Nephron (organoid): ENCODE measurements at regions not wholly inside any gene's neighbourhood (a gene's known extent, or its start where the extent isn't known, plus 50 kb on each side); places are given as distances from the start of the nearest gene placed in this dataset.

Experiments
- H3K27ac Mint-ChIP-seq, 3 experiments: 2 replicates each; pipeline ENCODE4 v1.8.0; 2020; ENCODE audit warnings: mixed read lengths in 3 of 3, mild to moderate bottlenecking in 2 of 3, moderate library complexity in 1 of 3
- H3K27me3 Mint-ChIP-seq: 2 replicates; pipeline ENCODE4 v1.8.0; 2021; ENCODE audit warnings: low read depth, mild to moderate bottlenecking, moderate library complexity, mixed read lengths
- H3K36me3 Mint-ChIP-seq: 2 replicates; pipeline ENCODE4 v1.8.0; 2020; ENCODE audit warnings: low read depth, mixed read lengths
- H3K4me1 Mint-ChIP-seq: 2 replicates; pipeline ENCODE4 v1.8.0; 2020; ENCODE audit warnings: mixed read lengths
- H3K4me3 Mint-ChIP-seq, 3 experiments: 2 replicates each; pipeline ENCODE4 v1.8.0; 2020; ENCODE audit warnings: mild to moderate bottlenecking in 3 of 3, mixed read lengths in 3 of 3, moderate library complexity in 2 of 3
- H3K9me3 Mint-ChIP-seq: 2 replicates; pipeline ENCODE4 v1.8.0; 2020; ENCODE audit warnings: mixed read lengths
- TF ChIP-seq, protein P1 (sequence below), 3 experiments: fragments of 200-600 bp; sonication (generic); IDR thresholded peaks; one replicate each; pipeline ENCODE4 v1.5.0; 2021; ENCODE audit warnings: antibody characterized with exemption in 3 of 3; ENCODE audit not compliant: unreplicated experiment in 3 of 3

DNA sequence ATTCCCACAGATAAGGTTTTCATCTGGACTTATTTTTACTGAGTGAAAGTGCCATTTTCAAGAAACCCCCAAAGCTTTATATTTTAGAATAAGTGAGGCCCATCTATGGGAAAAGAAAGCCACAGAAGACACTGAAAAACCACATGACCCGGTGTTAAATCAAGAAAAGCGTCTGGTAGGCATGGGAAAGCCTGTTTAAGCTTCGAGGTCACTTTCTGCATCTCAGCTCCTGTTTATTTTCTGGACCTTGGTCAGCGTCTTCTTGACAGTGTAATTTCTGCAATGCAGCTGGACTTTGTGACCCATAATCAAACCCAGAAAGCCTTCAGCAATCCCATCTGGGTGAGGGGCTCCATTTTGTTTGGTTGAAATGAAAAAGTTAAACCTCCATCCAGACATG is 59.6 kb upstream of the NEDD9 start:
- Mint-ChIP-seq H3K27ac (no peak overlapping the region), H3K4me3 (no peak overlapping the region), H3K4me1 (no peaks in the 10 kb centered on the region), H3K36me3 (no peaks in the 10 kb centered on the region), H3K9me3 (peaks cover 9% of the 10 kb centered on the region), H3K27me3 (peaks cover 3% of the 10 kb centered on the region)
- TF ChIP-seq, protein P1, sequence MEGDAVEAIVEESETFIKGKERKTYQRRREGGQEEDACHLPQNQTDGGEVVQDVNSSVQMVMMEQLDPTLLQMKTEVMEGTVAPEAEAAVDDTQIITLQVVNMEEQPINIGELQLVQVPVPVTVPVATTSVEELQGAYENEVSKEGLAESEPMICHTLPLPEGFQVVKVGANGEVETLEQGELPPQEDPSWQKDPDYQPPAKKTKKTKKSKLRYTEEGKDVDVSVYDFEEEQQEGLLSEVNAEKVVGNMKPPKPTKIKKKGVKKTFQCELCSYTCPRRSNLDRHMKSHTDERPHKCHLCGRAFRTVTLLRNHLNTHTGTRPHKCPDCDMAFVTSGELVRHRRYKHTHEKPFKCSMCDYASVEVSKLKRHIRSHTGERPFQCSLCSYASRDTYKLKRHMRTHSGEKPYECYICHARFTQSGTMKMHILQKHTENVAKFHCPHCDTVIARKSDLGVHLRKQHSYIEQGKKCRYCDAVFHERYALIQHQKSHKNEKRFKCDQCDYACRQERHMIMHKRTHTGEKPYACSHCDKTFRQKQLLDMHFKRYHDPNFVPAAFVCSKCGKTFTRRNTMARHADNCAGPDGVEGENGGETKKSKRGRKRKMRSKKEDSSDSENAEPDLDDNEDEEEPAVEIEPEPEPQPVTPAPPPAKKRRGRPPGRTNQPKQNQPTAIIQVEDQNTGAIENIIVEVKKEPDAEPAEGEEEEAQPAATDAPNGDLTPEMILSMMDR (IDR thresholded peaks at IDR 0.05; ENCODE audit: unreplicated experiment in 3 of 3) = no peak

- peaks cover 3% of the 10 kb centered on the region for H3K27me3 Mint-ChIP-seq
- H3K4me3 Mint-ChIP-seq = no peak overlapping the region
- TF ChIP-seq, protein P1 (IDR thresholded peaks at IDR 0.05; ENCODE audit: unreplicated experiment in 3 of 3) = no peak
- no peaks in the 10 kb centered on the region for H3K4me1 Mint-ChIP-seq
- H3K36me3 Mint-ChIP-seq = no peaks in the 10 kb centered on the region
- no peak overlapping the region for H3K27ac Mint-ChIP-seq
- H3K9me3 Mint-ChIP-seq = peaks cover 9% of the 10 kb centered on the region
These were observed 59.1 kb upstream of the NEDD9 start for GRCh38 chr6:11291582-11291981.

DNA sequence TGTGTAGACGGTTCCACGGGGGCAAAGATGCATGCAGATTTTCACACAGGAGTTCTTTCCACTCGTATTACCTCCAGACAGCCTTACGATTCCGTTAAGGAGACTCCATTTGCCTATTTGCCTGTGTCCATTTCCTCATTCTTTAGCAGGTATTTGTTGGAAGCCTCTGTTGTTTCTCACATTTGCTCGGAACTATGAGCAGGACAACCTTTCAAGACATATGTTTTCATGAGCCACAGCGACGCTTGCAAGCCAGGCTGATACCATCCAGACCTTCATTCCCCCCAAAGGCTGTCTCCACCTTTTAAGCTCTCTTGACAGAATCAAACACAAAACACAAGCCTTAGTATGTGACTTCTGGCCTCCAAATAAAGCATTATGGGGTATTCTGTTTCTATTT is 57.6 kb upstream of the NEDD9 start:
- H3K27ac Mint-ChIP-seq = no peak overlapping the region
- peaks cover 3% of the 10 kb centered on the region for H3K27me3 Mint-ChIP-seq
- TF ChIP-seq, protein P1 (IDR thresholded peaks at IDR 0.05; ENCODE audit: unreplicated experiment in 3 of 3) = no peak
- H3K36me3 Mint-ChIP-seq = no peaks in the 10 kb centered on the region
- no peak overlapping the region for H3K4me3 Mint-ChIP-seq
- H3K9me3 Mint-ChIP-seq = peaks cover 2% of the 10 kb centered on the region
- H3K4me1 Mint-ChIP-seq = no peaks in the 10 kb centered on the region

GRCh38 chr6:11288065-11288464 is 55.6 kb upstream of the NEDD9 start:
- Mint-ChIP-seq H3K4me3 (no peak overlapping the region), H3K4me1 (no peaks in the 10 kb centered on the region), H3K27ac (no peak overlapping the region), H3K27me3 (peaks cover 3% of the 10 kb centered on the region), H3K9me3 (no peaks in the 10 kb centered on the region), H3K36me3 (no peaks in the 10 kb centered on the region)
- TF ChIP-seq, protein P1 (IDR thresholded peaks at IDR 0.05; ENCODE audit: unreplicated experiment in 3 of 3) = no peak

- Mint-ChIP-seq H3K4me1 (no peaks in the 10 kb centered on the region), H3K27ac (no peak overlapping the region), H3K4me3 (no peak overlapping the region), H3K27me3 (no peaks in the 10 kb centered on the region), H3K9me3 (no peaks in the 10 kb centered on the region), H3K36me3 (no peaks in the 10 kb centered on the region)
- TF ChIP-seq, protein P1 (IDR thresholded peaks at IDR 0.05; ENCODE audit: unreplicated experiment in 3 of 3) = no peak
These were observed 52.5 kb upstream of the NEDD9 start for GRCh38 chr6:11284996-11285395.

DNA sequence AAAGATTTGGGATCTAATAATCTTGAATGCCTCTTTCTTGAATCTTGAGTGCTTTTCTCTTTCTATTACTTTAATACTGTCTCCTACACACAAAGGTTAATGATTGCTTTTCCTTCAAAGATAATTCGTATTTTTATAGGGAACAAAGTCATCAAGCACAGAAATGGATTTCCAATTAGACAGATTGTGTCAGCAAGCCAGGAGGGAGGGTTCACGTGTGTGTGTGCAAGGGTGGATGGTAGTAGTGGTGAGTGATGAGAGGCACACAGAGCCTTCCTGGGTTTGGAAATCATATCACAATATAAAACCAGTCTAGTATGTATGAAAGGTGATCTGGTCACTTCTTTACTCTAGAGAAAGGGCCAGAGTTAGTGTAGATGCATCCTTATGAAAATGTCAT is 51.2 kb upstream of the NEDD9 start:
- Mint-ChIP-seq H3K4me3 (no peak overlapping the region), H3K4me1 (peaks cover under 1% of the 10 kb centered on the region), H3K9me3 (no peaks in the 10 kb centered on the region), H3K27ac (no peak overlapping the region), H3K36me3 (no peaks in the 10 kb centered on the region), H3K27me3 (no peaks in the 10 kb centered on the region)
- TF ChIP-seq, protein P1 (IDR thresholded peaks at IDR 0.05; ENCODE audit: unreplicated experiment in 3 of 3) = no peak
